Left hindlimb (tissue), 1 donor: ENCODE measurements at regions not wholly inside any gene's neighbourhood (a gene's known extent, or its start where the extent isn't known, plus 50 kb on each side); places are given as distances from the start of the nearest gene placed in this dataset.
A peak's percentile ranks its signal among the peaks of the same experiment; 100 is the strongest.

ENCODE experiments used
- DNase-seq: peaks from one replicate; pipeline ENCODE4 v3.0.0-alpha.2; 2018

DNA sequence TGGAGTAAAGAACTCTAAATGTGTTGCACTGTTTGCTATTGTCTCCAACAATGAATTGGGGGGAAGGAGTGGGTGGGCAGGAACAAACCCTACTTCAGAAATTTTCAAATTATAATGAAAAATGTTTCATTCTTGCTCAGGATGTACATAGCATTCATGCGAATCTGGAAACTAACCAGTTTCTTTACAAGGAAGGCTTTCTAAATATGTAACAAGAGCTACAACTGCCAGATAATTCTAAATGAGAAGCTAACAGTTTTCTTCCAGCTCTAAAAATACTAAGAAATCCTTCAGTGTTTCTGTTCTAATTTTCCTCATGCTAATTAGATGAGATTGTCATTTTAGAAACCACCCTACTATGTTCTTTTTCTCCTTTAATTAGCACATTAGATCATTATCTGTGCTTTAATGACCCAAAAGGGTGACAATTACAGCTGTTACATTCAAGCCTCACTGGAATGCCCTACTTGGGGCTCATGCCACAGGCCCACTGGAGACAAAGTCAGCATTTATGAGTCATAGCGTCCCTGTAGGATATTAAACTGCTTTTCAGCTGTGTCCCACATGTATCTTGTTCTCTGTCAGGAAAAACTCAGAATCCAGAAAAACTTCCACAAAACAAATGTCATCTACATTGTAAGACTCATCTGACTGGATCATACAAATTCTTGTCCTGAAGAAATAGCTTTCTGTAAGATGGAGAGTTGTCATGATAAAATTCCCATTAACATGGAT, 804.6 kb upstream of the CXADR start:
- DNase-seq: no peak

DNA sequence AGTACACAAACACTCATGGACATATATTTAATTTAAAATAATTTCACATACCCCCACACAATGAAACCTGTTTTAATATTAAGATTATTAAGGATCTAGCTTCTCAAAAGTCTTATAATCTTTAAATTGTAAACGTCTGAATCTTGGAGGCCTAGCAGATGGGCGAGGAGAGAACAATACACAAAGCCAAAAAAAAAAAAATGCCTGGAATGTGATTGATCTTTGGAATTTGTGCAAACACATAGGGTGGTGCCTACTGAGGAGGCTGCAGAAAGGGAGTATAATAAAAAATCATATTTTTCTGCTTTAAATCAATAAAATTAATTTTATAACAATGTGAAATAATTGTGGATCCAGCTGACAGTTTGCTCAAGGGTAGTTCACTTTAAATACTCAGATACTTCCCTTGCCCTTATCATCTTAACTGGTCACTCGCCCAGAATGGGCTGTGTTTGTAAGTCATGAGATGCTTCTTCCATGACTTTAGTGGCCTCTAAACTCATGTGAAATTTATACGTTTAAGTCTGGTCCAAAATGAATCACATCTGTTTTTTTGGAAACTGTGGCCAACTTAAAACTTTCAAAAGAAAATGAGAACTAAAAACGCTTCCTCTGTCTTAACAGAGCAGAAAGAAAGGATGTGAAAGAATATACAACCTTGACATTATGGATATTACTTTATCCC, 802.8 kb upstream of the CXADR start:
- no peak for DNase-seq

DNA sequence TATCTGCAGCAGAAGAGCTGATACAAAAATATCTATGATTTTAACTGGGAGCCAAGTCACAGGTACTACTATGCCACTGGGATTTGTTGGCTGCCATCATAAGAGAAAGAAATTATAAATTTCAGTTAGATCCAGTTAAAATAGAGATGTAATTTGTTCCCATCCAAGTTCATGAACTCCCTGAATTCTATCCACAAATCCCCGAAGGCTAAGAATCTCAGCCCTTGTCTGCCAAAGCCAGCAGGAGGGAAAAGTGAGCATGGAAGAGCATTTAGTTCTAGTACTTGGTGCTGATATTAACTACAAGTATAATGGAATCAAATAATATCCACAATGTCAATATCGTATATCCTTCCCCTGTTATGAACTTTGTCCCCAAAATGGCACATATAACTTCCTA, 801.1 kb upstream of the CXADR start:
- DNase-seq: no peak

DNA sequence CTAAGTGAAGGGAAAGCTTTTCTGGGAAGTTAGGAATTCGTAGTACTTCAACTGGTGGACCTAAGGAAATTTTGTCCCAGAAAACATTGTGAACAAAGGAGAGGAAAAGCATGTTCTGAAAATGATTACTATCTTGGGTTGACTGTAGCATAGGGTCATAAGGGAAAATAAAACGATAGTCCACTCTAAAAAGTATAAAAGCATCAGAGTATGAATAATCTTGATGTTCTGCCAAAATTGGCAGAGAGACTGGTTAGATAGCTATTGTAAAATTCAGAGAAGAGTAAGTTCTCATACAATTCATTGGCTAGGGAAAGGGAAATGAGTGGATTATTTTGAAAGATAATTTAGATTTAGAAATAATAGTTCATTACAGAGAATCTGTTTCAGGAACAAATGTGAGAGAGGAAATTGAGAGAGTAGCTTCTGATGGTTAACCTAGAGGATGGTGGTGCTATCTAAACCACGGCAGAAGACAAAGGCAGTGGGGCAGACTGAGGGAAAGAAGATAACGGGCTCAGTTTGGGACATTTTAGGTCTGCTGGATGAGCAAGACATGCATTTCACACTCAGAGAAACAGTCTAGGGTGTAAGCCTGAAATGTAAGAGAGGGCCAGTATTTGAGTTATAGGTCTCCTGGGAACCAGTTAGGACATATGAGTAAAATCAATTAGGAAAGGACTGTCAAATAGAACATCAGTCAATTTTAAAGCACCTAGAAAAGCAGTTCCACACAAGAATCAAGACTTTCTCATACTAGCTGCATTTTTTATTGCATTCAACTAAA, 799.3 kb upstream of the CXADR start:
- DNase-seq: no peak

DNA sequence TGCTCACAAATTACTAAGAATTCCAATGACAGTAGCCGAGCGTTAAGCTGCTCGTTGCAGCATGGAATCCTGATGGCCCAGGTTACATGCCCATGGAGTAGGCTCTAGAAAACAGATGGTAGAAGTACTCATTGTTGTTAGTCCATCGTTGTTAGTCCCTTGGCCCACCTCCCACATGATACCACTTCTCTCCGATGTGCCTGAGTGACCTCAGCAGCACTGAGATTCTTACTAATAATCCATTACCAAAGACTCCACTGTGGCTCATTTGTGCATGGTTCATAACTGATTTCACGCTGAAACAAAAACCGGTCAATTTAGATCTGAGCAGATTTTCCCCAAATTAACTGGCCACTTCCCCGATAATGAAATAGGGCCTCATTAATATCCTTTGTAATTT, 772.3 kb upstream of the CXADR start:
- DNase-seq: no peak

DNA sequence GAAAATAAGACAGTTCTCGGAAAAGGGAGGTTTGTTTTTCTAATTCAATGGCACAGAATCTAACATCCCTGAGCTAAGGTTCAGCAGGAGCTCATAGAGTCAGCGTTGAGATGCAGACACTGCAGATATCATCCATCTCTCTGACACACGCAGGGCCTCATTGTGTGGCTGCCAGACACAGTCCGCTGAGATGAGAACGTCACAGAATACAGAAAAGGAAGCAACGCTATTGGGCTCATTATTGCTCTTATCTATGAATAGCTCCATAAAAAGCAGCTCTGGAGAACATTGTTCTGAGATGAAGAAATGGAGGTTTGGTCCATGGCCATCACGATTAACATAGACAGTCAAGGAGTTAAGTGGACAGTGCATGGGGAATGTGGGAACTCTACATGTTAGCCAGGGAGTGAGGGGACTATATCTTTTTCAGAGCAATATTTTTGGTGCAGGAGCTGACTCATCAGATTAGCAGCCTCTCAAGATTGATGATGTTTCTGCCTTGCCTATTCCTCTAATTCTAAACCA, 771.6 kb upstream of the CXADR start:
- no peak for DNase-seq

DNA sequence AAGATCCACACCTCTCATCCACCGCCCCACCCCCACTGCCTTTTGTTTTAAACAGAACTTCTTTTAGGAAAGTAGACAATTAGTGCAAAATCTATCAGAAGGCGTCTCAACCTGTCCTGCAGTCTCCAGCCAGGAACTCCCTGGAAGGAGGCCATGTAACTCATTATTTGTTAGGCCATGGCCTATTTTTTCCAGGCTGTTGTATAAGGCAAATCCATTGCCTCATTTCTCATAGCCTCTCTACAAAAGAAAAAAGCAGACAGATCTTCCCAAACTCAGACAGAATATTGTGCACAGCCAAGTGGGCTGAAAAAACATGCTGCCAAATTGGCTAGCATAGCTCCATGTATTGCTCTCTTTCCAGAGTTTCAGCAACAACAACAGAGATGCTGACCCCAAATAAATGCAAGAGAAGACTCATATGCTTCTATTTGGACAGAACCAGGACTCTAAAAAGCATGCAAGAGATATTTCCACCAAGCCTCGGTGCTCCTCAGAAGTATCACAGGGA, 770.7 kb upstream of the CXADR start:
- peak; percentile 29 for DNase-seq

DNA sequence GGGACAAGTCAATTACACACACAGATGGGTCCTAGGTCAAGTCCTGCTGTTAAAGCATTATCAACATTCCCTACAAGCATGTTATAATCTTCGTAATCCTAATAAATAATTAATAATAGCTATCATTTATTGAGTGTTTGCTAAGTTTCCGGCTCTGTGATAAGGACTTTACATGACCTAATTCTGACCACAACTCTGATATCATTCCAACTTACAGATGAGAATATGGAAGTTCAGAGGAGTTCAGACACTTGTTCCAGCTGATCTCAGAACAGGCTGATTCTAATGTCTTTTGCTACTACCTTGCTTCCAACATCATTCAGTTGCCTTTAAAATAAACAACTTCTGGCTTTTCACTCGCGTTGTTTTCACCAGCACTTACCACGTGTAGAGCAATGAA, 770.1 kb upstream of the CXADR start:
- no peak for DNase-seq

DNA sequence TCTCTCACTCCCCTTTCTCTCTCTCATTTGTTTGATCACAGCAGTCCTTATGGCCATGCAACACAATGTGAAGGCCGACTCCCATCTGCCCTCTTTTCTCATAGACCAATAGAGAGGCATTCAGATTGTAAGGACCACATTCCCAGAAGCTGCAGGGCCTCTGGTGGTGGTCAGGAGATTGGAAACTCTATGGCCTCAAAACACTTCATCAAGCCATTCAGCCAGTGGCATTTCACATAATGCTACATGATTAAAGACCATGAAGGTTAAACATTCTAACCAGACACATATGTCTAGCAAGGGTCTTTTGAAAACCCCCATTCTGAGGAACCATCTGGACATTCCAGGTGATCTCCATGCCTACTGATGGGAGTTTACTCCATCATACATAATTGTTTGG, 769.5 kb upstream of the CXADR start:
- no peak for DNase-seq

DNA sequence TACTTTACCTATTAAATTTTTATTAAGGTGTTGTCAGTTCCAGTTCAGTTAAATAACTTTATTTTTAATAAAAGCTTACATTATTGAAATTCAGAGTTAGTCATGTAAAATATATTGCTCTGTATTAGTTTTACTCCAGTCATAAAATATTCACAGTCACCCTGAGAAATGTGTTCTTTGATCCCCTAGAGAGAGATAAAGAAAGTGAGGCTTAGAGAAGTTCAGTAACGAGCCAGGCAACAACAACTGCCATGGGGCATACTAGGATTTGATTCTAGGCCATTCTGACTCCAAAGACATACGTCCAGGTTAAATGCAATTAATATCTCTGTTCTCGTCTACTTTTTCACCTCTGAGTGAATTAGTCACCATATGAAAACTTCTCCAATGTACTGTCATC, 761.9 kb upstream of the CXADR start:
- DNase-seq: no peak

DNA sequence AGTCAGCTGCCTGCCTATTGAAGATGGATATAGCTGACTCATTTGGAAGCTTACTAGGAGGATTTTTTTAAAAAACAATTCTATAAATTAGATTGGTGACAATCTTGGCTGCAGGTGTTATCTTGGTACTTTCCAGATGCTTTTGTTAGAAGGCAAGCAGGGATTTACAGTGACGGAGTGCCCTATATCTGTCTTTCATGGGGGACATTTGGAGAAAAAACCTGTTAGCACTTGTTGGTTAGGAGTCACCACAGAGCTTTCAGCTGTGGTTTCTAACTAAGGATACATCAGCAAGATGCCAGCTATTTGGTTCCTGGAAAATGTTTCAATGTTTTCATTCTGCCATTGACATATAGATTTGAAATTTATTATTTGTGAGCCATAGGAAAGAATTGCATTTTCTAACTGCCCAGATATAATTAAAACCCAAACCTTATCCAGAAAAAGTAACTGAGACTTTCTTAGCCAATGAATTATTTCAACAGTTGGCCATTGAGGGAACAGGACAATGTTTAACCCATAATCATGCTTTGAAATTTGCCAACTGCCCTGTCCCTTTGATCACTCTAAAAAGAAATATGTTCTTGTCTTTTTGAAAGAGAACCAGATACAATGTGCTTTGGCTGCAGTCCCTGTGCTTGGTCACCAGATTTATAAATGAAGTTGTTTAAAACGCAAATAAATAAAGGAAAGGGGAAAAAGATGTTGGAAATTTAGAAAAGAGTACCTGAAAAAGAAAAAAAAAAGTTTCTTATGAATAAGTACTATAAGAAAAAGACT, 761.0 kb upstream of the CXADR start:
- DNase-seq: no peak

DNA sequence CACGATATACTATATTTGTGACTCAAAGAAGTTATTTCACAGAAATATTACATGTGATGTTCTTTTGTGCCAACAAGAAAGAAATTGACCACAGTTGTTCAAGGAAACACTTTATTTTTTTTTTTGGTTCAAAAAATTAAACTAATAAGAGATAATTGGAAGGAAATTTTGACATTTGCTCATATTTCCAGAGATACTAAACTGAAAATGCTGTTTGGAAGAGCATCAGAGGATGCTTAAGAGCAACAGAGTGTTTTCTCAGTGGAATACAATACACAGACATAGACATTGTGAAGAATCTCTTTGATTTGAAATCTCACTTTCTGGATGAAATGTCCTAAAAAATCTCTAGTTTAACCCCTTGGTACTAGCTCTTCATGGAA, 760.4 kb upstream of the CXADR start:
- DNase-seq: no peak

DNA sequence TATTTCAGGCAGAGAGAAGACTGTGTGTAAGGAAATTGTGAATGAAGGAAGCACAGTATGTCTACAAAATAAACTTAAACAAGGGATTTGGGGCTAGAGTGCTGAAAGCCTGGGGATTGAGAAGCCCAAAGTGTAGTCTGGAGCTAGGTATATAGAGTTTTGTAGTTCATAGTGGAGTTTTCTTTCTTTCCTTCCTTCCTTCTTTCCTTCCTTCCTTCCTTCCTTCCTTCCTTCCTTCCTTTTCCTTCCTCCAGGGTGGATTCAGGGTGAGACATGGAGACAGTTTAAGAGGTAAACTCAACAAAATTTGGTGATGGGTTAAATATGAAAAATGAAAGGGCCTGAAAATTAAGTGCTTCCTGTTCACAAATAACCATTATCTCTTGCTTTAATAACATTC, 757.8 kb upstream of the CXADR start:
- DNase-seq: no peak

DNA sequence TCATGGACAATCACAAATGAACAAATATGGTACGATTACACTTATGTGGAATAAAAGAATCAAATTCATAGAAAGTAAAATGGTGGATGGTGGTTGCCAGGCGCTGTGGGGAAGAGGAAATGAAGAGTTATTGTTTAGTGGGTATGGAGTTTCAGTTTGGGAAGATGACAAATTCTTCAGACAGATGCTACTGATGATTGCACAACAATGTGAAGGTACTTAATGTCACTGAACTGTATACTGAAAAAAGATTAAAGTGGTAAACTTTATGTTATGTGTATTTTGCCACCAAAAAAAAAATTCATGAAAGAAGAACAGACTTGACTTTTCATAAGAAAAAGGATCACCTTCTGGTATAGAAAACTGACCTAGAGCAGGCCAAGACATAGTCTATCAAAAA, 745.6 kb upstream of the CXADR start:
- no peak for DNase-seq

DNA sequence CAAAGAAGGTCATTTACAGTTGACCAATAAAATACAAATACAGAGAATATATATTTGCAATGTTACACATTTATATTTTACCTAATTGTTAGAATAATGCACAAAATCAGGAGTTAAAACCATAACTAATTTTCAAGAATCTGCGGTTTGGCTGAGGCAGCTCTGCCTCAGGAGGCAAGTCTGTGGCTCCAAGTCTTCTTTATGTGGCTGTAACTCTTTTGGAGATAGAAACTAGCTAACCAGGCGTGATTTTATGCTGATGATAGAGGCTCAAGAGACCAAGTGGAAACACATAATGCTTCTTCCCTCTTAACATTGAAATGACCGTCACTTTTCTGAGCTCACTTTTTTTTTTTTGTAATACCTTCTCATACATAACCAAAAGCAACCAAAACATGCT, 744.7 kb upstream of the CXADR start:
- no peak for DNase-seq

DNA sequence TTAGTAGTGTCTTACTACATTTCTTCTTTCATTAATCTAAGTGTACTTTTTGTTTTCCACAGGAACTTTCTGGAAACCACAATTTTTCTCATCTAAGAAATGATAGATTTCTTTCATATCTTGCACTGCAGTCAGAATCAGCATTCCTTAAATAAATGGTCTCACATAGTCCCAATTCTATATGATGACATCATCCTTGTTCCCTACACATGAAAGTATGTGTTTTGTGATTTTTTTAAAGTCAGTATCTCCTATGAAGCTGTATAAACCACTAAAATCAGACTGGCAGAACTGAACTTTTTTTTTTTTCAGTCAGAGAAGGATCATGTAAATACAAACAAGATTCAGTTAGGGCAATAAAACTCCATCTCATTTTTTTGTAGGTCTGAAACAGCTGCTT, 742.6 kb upstream of the CXADR start:
- no peak for DNase-seq

DNA sequence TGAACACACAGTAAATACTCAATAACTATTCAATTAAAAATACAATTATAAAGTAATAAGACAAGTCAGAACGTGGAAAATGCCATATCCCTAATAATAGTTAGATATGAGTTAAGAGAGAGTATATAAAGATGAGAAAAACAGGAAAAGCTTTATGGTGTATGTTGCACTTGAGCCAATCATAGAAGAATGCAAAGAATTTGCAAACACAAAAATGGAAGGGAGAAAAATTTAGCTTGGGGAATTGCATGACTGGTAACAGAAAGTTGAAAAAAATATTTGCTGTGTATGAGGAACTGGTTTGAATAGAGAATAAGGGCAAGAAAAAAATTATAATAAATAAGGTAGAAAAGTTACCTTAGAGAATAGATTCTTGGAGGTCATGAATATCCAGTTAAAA, 739.6 kb upstream of the CXADR start:
- no peak for DNase-seq

DNA sequence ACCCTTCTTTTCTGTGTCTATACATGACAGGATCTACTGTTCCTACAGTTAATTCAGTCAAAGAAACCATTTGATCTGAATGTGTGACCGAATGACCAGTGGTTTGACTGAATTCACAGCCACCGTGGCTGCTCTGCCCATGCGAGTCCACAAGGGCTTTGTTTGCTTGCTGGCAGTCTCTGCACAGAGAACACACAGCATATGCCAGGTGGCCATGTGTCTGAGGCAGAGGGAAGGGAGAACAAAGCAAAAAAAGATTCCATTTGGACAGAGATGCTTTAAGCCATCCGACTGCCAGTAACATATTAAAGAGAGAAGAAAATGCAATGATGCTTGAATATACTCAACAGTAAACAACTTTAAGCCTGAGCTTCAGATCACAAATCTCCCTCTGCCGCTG, 737.8 kb upstream of the CXADR start:
- DNase-seq: no peak

DNA sequence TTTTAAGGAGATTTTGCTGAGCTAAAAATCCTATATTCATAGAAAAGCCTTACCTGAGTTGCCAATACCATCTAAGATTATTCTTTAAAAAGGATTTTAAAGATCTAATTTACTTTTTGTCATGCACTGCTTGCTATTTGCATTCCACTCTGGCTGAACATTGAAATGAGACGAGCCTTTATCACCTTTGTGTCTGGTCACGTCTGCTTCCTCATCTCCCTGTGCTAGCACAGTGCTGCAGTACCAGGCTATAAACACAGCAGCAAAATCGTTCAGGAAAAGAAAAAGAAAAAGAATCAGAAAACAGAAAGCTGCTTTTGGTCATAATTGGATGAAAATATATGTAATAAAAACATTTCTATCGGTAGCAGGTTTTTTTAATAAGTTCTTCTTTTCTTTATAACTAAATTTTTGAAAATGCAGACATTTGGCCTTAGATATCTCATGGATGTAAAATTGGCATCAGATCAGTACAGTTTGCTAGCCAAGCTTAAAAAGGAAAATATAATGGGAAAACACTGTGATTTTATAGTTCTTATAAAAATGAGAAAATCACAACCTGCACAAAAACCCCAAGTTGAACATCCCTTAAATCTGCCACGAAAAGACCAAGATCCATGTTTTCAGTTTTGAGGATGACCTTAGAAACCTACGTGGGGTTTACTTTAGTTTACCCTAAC, 735.7 kb upstream of the CXADR start:
- DNase-seq: no peak

DNA sequence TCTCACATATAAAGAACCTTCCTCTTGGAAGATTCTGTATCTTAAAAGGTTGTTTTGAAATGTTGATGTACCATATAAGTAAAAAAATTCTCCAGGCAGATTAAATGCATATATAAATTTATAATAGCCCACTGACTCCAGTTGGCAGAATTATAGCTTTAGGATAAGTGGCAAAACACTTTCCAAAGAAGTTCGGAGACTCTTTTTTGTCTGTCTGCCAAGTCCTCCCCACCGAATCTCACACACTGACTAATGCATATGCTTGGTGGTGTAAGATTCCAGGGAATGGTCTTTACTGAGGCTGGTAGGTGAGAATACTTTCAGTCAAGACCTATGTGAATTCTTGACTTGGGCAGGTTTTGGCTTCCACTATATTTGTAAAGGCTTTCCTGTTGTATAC, 724.3 kb upstream of the CXADR start:
- no peak for DNase-seq

DNA sequence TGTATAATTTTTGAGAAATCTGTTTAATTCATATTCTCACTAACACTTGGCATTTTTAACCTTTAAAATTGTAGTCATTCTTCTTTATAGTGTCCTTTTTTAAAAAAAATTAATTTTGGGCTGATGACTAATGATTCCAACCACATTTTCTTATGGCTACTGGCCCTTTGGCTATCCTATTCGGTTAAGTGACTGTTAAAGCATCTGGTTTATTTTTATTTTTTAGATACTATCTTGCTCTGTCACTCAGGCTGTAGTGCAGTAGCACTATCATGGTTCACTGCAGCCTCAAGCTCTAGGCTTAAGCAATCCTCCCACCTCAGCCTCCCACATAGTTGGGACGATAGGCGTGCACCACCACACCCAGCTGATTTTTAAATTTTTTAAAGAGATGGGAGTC, 723.2 kb upstream of the CXADR start:
- no peak for DNase-seq

DNA sequence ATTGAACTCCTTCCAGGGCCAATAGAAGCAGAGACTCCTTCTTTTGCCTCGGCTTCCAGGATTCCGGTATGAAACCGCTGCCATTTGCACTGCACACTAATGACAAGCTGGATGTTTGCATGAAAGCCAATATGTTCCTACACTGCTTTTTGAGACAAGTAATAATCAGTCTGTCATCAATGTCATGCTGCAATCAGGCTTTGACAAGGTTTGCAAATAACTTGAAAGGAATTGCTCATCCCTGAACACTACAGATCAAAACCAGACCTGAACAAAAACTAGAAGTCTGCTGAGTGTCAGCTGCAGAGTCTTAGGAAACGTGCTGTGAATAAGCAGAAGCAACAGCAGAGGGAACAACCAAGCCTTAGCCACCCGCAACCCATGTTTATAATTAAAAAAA, 720.7 kb upstream of the CXADR start:
- no peak for DNase-seq
